ENCODE measurements at regions not wholly inside any gene's neighbourhood (a gene's known extent, or its start where the extent isn't known, plus 50 kb on each side); places are given as distances from the start of the nearest gene placed in this dataset.

DNA sequence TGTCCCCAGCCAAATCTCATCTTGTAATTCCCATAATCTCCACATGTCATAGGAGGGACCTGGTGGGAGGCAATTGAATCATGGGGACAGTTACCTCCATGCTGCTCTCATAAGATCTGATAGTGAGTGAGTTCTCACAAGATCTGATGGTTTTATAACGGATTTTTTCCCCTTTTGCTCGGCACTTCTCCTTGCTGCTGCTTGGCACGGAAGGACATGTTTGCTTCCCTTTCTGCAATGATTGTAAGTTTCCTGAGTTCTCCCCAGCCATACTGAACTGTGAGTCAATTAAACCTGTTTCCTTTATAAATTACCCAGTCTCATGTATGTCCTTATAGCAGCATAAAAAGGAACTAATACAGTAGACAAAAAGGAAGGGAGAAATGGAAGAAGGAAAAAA is 76.7 kb upstream of the CCNG1 start:
- no peak overlapping the region for H3K27ac ChIP-seq
- TF ChIP-seq, protein P1, sequence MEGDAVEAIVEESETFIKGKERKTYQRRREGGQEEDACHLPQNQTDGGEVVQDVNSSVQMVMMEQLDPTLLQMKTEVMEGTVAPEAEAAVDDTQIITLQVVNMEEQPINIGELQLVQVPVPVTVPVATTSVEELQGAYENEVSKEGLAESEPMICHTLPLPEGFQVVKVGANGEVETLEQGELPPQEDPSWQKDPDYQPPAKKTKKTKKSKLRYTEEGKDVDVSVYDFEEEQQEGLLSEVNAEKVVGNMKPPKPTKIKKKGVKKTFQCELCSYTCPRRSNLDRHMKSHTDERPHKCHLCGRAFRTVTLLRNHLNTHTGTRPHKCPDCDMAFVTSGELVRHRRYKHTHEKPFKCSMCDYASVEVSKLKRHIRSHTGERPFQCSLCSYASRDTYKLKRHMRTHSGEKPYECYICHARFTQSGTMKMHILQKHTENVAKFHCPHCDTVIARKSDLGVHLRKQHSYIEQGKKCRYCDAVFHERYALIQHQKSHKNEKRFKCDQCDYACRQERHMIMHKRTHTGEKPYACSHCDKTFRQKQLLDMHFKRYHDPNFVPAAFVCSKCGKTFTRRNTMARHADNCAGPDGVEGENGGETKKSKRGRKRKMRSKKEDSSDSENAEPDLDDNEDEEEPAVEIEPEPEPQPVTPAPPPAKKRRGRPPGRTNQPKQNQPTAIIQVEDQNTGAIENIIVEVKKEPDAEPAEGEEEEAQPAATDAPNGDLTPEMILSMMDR (conservative IDR thresholded peaks at IDR 0.05): no peak
- no peak for TF ChIP-seq ZFX (IDR thresholded peaks at IDR 0.05)

DNA sequence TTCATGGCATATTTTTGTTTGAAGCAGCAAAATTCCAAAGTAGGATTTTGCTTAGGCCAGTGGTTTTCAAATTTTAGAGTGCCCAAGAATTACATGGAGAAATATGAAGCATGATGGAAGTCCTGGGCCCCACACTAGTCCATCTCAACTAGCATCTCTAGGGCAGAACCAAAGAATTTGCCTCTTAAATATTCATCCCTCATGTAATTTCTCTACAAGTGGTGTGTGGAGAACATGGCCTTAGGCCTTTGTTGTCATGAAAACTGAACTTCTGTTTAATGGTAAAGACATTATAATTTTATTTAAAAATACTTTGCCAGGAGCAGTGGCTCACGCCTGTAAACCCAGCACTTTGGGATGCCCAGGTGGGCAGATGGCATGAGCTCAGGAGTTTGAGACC is 75.9 kb upstream of the CCNG1 start:
- no peak for TF ChIP-seq ZFX (IDR thresholded peaks at IDR 0.05)
- TF ChIP-seq, protein P1 (conservative IDR thresholded peaks at IDR 0.05): no peak
- H3K27ac ChIP-seq: no peak overlapping the region

DNA sequence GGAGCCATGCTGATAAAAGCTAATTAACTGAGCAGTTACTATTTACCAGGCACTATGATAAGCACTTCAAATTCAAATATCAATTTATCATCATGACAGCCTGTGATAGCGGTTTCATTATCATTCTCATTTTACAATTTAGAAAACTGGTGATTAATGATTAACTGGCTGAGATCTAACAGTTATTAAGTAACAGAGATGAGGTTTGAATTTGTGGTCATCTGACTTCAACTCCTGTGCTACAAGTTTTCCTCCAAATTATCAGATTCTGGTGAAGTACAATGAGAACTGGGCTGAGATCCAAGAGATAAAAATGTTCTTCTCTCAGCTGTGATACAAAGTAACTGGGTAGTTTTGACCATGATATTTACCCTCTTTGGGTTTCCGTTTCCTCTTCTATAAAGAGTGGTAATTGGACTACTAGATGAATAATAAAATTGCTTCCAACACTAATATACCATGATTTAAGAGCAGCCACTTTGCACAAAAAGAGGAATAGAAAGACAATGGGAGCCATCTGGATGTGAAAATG is 74.5 kb upstream of the CCNG1 start:
- TF ChIP-seq, protein P1 (conservative IDR thresholded peaks at IDR 0.05): no peak
- TF ChIP-seq ZFX (IDR thresholded peaks at IDR 0.05): no peak
- H3K27ac ChIP-seq: no peak overlapping the region

DNA sequence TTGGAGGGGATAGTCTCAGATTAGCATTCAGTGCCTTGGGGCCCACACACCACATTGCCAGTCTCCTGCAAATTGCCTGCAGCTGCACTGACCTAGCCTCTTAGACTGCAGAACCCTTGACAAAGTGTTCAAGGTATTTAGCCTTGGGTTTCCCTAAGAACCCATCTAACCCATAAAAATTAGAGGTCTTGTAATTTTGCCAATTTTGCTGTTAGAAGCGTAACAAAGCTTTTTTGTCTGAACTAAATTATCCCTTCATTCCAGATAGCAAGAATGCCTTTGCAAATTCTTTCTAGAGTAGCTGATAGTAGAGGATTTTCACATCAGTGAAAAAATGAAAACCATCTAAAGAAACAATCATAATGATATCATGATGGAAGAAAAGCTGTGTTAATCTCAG is 74.0 kb upstream of the CCNG1 start:
- TF ChIP-seq, protein P1 (conservative IDR thresholded peaks at IDR 0.05): no peak
- no peak for TF ChIP-seq ZFX (IDR thresholded peaks at IDR 0.05)
- H3K27ac ChIP-seq: no peak overlapping the region

DNA sequence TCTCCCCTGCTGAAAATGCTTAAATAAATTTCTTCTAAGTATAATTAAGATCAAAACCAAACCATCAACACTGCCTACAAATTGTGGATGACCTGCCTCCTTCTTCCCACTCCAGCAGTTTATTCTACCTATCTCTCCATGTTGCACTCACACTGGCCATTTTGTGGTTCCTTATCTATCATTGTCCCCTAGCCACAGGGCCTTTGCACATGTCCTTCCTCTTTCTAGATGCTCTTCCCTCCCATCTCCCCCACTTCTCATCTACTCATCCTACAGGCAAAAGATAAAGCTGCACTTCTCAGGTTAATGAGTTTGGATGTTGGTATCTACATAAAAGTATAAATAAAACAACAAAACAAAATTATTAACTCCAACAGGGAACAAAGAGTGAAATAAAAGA is 70.6 kb upstream of the CCNG1 start:
- H3K27ac ChIP-seq: no peak overlapping the region
- TF ChIP-seq, protein P1 (conservative IDR thresholded peaks at IDR 0.05): no peak
- TF ChIP-seq ZFX (IDR thresholded peaks at IDR 0.05): no peak

DNA sequence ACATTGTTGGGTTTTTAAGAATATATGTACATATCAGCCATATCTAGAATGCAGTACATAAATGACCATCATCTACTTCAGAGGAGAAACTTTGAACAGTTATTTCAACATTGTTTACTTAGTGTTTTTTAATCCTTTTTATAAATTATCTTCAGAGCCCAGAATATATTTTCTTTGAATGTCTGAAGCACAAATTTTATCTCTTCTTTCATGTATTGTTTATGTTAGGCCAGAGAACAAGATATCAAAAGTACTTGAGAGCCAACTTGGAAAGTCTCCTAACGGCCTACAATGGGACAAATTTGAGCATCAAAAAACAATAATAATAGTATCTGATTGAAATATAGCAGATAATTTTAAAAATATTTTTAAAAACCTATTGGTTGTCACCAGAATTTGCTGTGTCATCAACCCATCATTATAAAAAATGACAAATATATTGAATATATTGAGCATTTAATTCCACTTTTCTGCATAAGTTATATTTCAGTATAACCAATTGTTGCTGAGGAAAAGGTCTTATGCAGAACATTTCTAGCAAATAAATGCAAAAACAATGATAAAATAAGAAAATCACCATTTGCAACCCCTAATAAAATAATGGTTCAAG is 67.5 kb upstream of the CCNG1 start:
- no peak overlapping the region for H3K27ac ChIP-seq
- TF ChIP-seq, protein P1 (conservative IDR thresholded peaks at IDR 0.05): no peak
- TF ChIP-seq ZFX (IDR thresholded peaks at IDR 0.05): no peak

DNA sequence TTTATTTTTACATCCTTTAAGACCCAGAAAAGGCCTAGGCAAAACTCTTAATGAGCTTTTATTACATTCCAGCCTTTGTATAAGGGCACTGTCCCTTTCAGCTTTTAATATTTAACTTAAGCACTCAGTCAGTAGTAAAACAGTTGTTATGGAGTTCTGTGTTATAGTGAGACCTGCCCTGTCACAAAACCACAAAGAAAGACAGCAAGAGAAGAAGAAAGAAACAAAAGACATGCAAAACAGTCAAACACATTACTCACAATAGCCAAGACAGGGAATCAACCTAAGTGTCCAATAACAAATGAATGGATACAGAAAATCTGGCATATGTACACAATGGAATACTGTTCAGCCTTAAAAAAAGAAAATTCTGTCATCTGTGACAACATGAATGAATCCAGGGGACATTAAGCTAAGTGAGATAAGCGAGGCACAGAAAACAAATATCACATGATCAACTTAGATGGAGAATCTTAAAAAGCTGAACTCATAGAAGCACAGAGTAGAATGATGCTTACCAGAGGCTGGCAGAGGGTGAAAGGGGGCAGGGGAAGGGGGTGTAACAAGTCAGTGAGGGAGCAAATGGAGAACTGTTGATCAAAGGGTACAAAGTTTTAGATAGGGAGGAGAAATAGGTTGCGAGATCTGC is 63.8 kb upstream of the CCNG1 start:
- no peak for TF ChIP-seq ZFX (IDR thresholded peaks at IDR 0.05)
- TF ChIP-seq, protein P1 (conservative IDR thresholded peaks at IDR 0.05): no peak
- H3K27ac ChIP-seq: no peak overlapping the region

Data from C4-2B (cell line).